MM.1S (cell line): ENCODE measurements at regions not wholly inside any gene's neighbourhood (a gene's known extent, or its start where the extent isn't known, plus 50 kb on each side); places are given as distances from the start of the nearest gene placed in this dataset.

Source experiments
- DNase-seq: peaks from one replicate; pipeline ENCODE4 v3.0.0-alpha.2; 2015
- H2AFZ ChIP-seq: fragments of 300-600 bp; sonication (generic); 2 replicates; pipeline ENCODE4 v1.6.0; 2016; ENCODE audit warnings: antibody characterized with exemption, low read length
- H3F3A ChIP-seq: fragments of 300-600 bp; sonication (generic); 2 replicates; pipeline ENCODE4 v1.6.1; 2016; ENCODE audit warnings: mild to moderate bottlenecking, antibody characterized with exemption, low read length, moderate library complexity, mixed read lengths; ENCODE audit not compliant: insufficient read depth
- H3K27ac ChIP-seq: fragments of 300-600 bp; sonication (generic); 2 replicates; pipeline ENCODE4 v1.5.1; 2016; ENCODE audit warnings: mild to moderate bottlenecking, low read length
- H3K27me3 ChIP-seq: fragments of 300-600 bp; sonication (generic); replicated peaks from 2 replicates; pipeline ENCODE4 v1.6.0; 2016; ENCODE audit warnings: low read length; ENCODE audit not compliant: insufficient read depth
- H3K36me3 ChIP-seq: fragments of 300-600 bp; sonication (generic); replicated peaks from 2 replicates; pipeline ENCODE4 v1.6.1; 2016; ENCODE audit warnings: mild to moderate bottlenecking, low read length, mixed read lengths; ENCODE audit not compliant: insufficient read depth
- H3K4me1 ChIP-seq: fragments of 300-600 bp; sonication (generic); 2 replicates; pipeline ENCODE4 v1.6.1; 2016; ENCODE audit warnings: low read length, mixed read lengths
- H3K4me2 ChIP-seq: fragments of 300-600 bp; sonication (generic); 2 replicates; pipeline ENCODE4 v1.6.0; 2016; ENCODE audit warnings: low read depth, low read length
- H3K4me3 ChIP-seq: fragments of 300-600 bp; sonication (generic); 2 replicates; pipeline ENCODE4 v1.5.1; 2016; ENCODE audit warnings: low read length, mixed read lengths
- H3K79me2 ChIP-seq: fragments of 300-600 bp; sonication (generic); 2 replicates; pipeline ENCODE4 v1.6.1; 2016; ENCODE audit warnings: mixed run types, low read length, mixed read lengths
- H3K9ac ChIP-seq: fragments of 300-600 bp; sonication (generic); 2 replicates; pipeline ENCODE4 v1.6.1; 2016; ENCODE audit warnings: low read length, mixed read lengths
- H3K9me2 ChIP-seq: fragments of 300-600 bp; sonication (generic); replicated peaks from 2 replicates; pipeline ENCODE4 v1.6.1; 2016; ENCODE audit warnings: mild to moderate bottlenecking, low read length, mixed read lengths; ENCODE audit not compliant: insufficient read depth
- H3K9me3 ChIP-seq: fragments of 300-600 bp; sonication (generic); replicated peaks from 2 replicates; pipeline ENCODE4 v1.6.1; 2016; ENCODE audit warnings: mild to moderate bottlenecking, low read length, mixed read lengths; ENCODE audit not compliant: insufficient read depth
- H4K20me1 ChIP-seq: fragments of 300-600 bp; sonication (generic); 2 replicates; pipeline ENCODE4 v1.6.1; 2016; ENCODE audit warnings: mild to moderate bottlenecking, low read length, moderate library complexity, mixed read lengths; ENCODE audit not compliant: insufficient read depth
- CTCF ChIP-seq: fragments of 300-600 bp; sonication (generic); IDR thresholded peaks from 2 replicates; pipeline ENCODE4 v1.5.1; 2016; ENCODE audit warnings: antibody characterized with exemption, low read length, mixed read lengths
- EZH2 ChIP-seq: fragments of 300-600 bp; sonication (generic); optimal IDR thresholded peaks from 2 replicates; pipeline ENCODE3; 2017; ENCODE audit warnings: low read depth, mild to moderate bottlenecking, antibody characterized with exemption, low read length, mixed read lengths
- EZH2phosphoT487 ChIP-seq: fragments of 300-600 bp; sonication (generic); IDR thresholded peaks from 2 replicates; pipeline ENCODE4 v1.6.1; 2018; ENCODE audit warnings: antibody characterized with exemption, low read length

GRCh38 chr2:78895022-78895421 is 130.5 kb upstream of the REG3G start:
- no peak for DNase-seq
- H3F3A ChIP-seq: no peaks in the 10 kb centered on the region
- H3K4me2 ChIP-seq: no peak overlapping the region
- no peak overlapping the region for H2AFZ ChIP-seq
- H3K9ac ChIP-seq: no peak overlapping the region
- H3K9me3 ChIP-seq: no peaks in the 10 kb centered on the region
- no peaks in the 10 kb centered on the region for H3K79me2 ChIP-seq
- no peak overlapping the region for H3K27ac ChIP-seq
- H4K20me1 ChIP-seq: no peaks in the 10 kb centered on the region
- no peak overlapping the region for H3K4me3 ChIP-seq
- TF ChIP-seq EZH2: no peak
- TF ChIP-seq EZH2phosphoT487: no peak
- TF ChIP-seq CTCF: no peak
- H3K9me2 ChIP-seq: no peaks in the 10 kb centered on the region
- H3K27me3 ChIP-seq: no peaks in the 10 kb centered on the region
- no peaks in the 10 kb centered on the region; the same call in 1 of the 2 replicates for H3K36me3 ChIP-seq
- no peaks in the 10 kb centered on the region for H3K4me1 ChIP-seq

DNA sequence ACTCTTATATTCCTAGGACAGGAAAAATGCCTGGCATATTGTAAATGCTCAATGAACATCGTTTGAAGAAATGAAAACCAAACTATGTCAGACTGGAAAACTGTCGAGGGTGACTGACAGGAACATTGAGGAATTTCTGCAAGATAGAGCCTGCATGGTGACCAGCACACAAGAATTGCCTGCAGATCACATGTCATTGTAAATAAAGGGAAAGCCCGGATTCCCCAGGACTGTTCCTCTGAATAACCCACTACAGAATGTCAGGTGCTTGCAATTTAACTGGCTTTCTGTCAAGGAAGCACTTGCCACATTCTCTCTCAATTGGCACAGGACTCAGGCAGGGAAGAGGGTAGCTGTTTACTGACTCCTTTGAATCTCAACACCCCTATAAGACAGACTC is 129.0 kb upstream of the REG3G start:
- DNase-seq: no peak
- no peaks in the 10 kb centered on the region for H3F3A ChIP-seq
- H3K36me3 ChIP-seq: no peaks in the 10 kb centered on the region; the same call in 1 of the 2 replicates
- no peak overlapping the region for H3K27ac ChIP-seq
- H3K9ac ChIP-seq: no peak overlapping the region
- no peaks in the 10 kb centered on the region; the same call in 1 of the 2 replicates for H3K9me3 ChIP-seq
- no peaks in the 10 kb centered on the region for H3K27me3 ChIP-seq
- no peak overlapping the region for H3K4me3 ChIP-seq
- no peaks in the 10 kb centered on the region for H3K79me2 ChIP-seq
- H2AFZ ChIP-seq: no peak overlapping the region
- no peaks in the 10 kb centered on the region for H3K9me2 ChIP-seq
- no peaks in the 10 kb centered on the region for H3K4me1 ChIP-seq
- H4K20me1 ChIP-seq: no peaks in the 10 kb centered on the region
- TF ChIP-seq EZH2phosphoT487 (no peak), CTCF (no peak), EZH2 (no peak)
- H3K4me2 ChIP-seq: no peak overlapping the region

DNA sequence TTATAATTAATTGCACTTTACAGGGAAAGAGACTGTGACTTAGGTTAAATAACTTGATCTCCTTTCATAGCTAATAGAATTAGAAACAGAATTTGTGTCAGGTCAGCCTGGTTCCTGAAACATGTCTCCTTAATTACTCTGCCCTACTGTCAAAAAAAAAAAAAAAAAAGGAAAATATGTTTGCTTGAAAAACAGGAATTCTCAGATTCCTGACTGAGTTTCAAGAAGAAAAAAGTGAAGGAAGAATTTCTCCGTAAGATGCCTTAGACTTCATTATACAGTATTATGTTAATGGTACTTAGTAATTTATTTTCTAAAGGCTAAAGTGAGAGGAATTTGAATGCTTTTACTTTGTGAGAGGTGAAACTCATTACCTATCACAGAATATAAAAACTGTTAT is 118.4 kb upstream of the REG3G start:
- H3K4me2 ChIP-seq: no peak overlapping the region
- no peaks in the 10 kb centered on the region for H3K79me2 ChIP-seq
- H3K9me3 ChIP-seq: no peaks in the 10 kb centered on the region
- no peaks in the 10 kb centered on the region for H3F3A ChIP-seq
- no peaks in the 10 kb centered on the region for H4K20me1 ChIP-seq
- TF ChIP-seq CTCF (no peak), EZH2phosphoT487 (no peak), EZH2 (no peak)
- no peaks in the 10 kb centered on the region for H3K27me3 ChIP-seq
- no peak overlapping the region for H3K27ac ChIP-seq
- H2AFZ ChIP-seq: no peak overlapping the region
- H3K4me3 ChIP-seq: no peak overlapping the region
- H3K36me3 ChIP-seq: no peaks in the 10 kb centered on the region
- DNase-seq: no peak
- no peak overlapping the region for H3K9ac ChIP-seq
- H3K4me1 ChIP-seq: no peaks in the 10 kb centered on the region
- H3K9me2 ChIP-seq: no peaks in the 10 kb centered on the region
